Esophagus squamous epithelium (tissue), 5 donors: ENCODE measurements at regions not wholly inside any gene's neighbourhood (a gene's known extent, or its start where the extent isn't known, plus 50 kb on each side); places are given as distances from the start of the nearest gene placed in this dataset.

Source experiments
- DNase-seq: peaks from one replicate; lab custom pipeline; 2025; lab: John Stamatoyannopoulos, UW
- H3K27ac ChIP-seq, 4 donors: fragments of 200-600 bp; sonication (generic); one replicate each; pipeline ENCODE4 v1.5.1; 2016 to 2019; ENCODE audit warnings: mild to moderate bottlenecking in 1 of 4
- H3K27me3 ChIP-seq, 4 donors: fragments of 200-600 bp; sonication (generic); 1 replicate in 3 of 4; 2 replicates in 1 of 4; pipeline versions ENCODE4 v1.5.1 to v1.6.0; 2017 to 2021; ENCODE audit warnings: antibody characterized with exemption in 1 of 4
- H3K36me3 ChIP-seq, 3 donors: fragments of 200-600 bp; sonication (generic); one replicate each; pipeline ENCODE4 v1.5.1; 2016 to 2019
- H3K4me1 ChIP-seq, 3 donors: fragments of 200-600 bp; sonication (generic); one replicate each; pipeline ENCODE4 v1.5.1; 2017 to 2019
- H3K4me3 ChIP-seq, 4 donors: fragments of 200-600 bp; sonication (generic); 1 replicate in 3 of 4; 2 replicates in 1 of 4; pipeline ENCODE4 v1.5.1; 2016 to 2019; ENCODE audit warnings: mild to moderate bottlenecking in 2 of 4, moderate library complexity in 1 of 4
- H3K9me3 ChIP-seq, 3 donors: fragments of 200-600 bp; sonication (generic); one replicate each; pipeline ENCODE4 v1.5.1; 2016 to 2019
- CTCF ChIP-seq, 6 experiments: fragments of 450-650 bp in 4 of 6; fragments of 200-600 bp in 2 of 6; sonication (generic) in 2 of 6; IDR thresholded peaks; one replicate each; pipeline ENCODE4 v1.5.1; 2016 to 2019; ENCODE audit warnings: antibody characterized with exemption in 6 of 6, mild to moderate bottlenecking in 4 of 6, moderate library complexity in 4 of 6
- POLR2A ChIP-seq, 4 donors: fragments of 450-650 bp; IDR thresholded peaks; one replicate each; pipeline ENCODE4 v1.6.1; 2017; ENCODE audit warnings: antibody characterized with exemption in 4 of 4, mild to moderate bottlenecking in 4 of 4, moderate library complexity in 3 of 4
- WGBS, 2 donors: methylation state at CpG; one replicate each; pipeline ENCODE4 v1.1.5; 2018; 5-methylcytosine and 5-hydroxymethylcytosine counted together
- intact Hi-C: fragments of 100-400 bp; cut with DNase I; formaldehyde crosslinking; loops from one replicate; pipeline ENCODE4 v1.15.0; 2022
- donor health status: DM: yes; HTN: yes; CAD: no.

- 89 to 100% methylated on average over 1 of the region's 1 CpG for WGBS, 2 donors
- intact Hi-C loops, result no loop called here
- no peak for TF ChIP-seq CTCF (IDR thresholded peaks at IDR 0.05)
These were observed 178.4 kb downstream of the LNPK start for GRCh38 chr2:175823707-175824073.

GRCh38 chr2:175823002-175823706 lies 178.9 kb downstream of the LNPK start:
- Histone ChIP-seq H3K9me3 (no peaks in the 10 kb centered on the region), H3K4me1 (no peaks in the 10 kb centered on the region), H3K27me3 (no peaks in the 10 kb centered on the region), H3K27ac (no peak overlapping the region), H3K36me3 (no peaks in the 10 kb centered on the region), H3K4me3 (no peak overlapping the region)
- WGBS, 2 donors, result 77 to 88% methylated on average over 14 of the region's 14 CpGs
- TF ChIP-seq POLR2A (IDR thresholded peaks at IDR 0.05), result no peak
- TF ChIP-seq CTCF (IDR thresholded peaks at IDR 0.05), result no peak
- DNase-seq, result no peak
- intact Hi-C loops, result no loop called here

More at GRCh38 chr2:175823707-175824073, 178.4 kb downstream of the LNPK start:
- Histone ChIP-seq H3K4me3 (no peak overlapping the region), H3K4me1 (no peaks in the 10 kb centered on the region), H3K36me3 (no peaks in the 10 kb centered on the region), H3K9me3 (no peaks in the 10 kb centered on the region), H3K27me3 (no peaks in the 10 kb centered on the region), H3K27ac (no peak overlapping the region)
- no peak for DNase-seq

- H3K4me3 ChIP-seq, result no peak overlapping the region
- H3K27ac ChIP-seq, result no peak overlapping the region
- H3K27me3 ChIP-seq, result no peaks in the 10 kb centered on the region
- WGBS, 2 donors, result 31 to 56% methylated on average over 2 of the region's 2 CpGs
- no peak for DNase-seq
- no peak for TF ChIP-seq POLR2A (IDR thresholded peaks at IDR 0.05)
- TF ChIP-seq CTCF (IDR thresholded peaks at IDR 0.05), result no peak
- intact Hi-C loops, result no loop called here
- no peaks in the 10 kb centered on the region for H3K36me3 ChIP-seq
- H3K9me3 ChIP-seq, result no peaks in the 10 kb centered on the region
- no peaks in the 10 kb centered on the region for H3K4me1 ChIP-seq
These were observed 184.8 kb downstream of the LNPK start for GRCh38 chr2:175817221-175817620.

- Histone ChIP-seq H3K4me1 (no peaks in the 10 kb centered on the region), H3K27ac (no peak overlapping the region), H3K27me3 (no peaks in the 10 kb centered on the region), H3K9me3 (no peaks in the 10 kb centered on the region), H3K36me3 (no peaks in the 10 kb centered on the region), H3K4me3 (no peak overlapping the region)
- intact Hi-C loops, result no loop called here
- TF ChIP-seq POLR2A (IDR thresholded peaks at IDR 0.05) (no peak), CTCF (IDR thresholded peaks at IDR 0.05) (no peak)
- DNase-seq, result no peak
- 63 to 100% methylated on average over 1 of the region's 1 CpG for WGBS, 2 donors
These were observed 186.5 kb downstream of the LNPK start for GRCh38 chr2:175815537-175815936.

GRCh38 chr2:175811971-175812370 lies 190.1 kb downstream of the LNPK start:
- WGBS, 2 donors, result 47 to 65% methylated on average over 2 of the region's 2 CpGs
- H3K4me3 ChIP-seq, result no peak overlapping the region
- TF ChIP-seq CTCF (IDR thresholded peaks at IDR 0.05) (no peak), POLR2A (IDR thresholded peaks at IDR 0.05) (no peak)
- no peaks in the 10 kb centered on the region for H3K36me3 ChIP-seq
- no peaks in the 10 kb centered on the region for H3K4me1 ChIP-seq
- no peak for DNase-seq
- H3K27me3 ChIP-seq, result peaks cover 0 to 2% (median 0%) of the 10 kb centered on the region in 4 donors
- intact Hi-C loops, result no loop called here
- no peaks in the 10 kb centered on the region for H3K9me3 ChIP-seq
- H3K27ac ChIP-seq, result no peak overlapping the region
